ENCODE measurements at regions not wholly inside any gene's neighbourhood (a gene's known extent, or its start where the extent isn't known, plus 50 kb on each side); places are given as distances from the start of the nearest gene placed in this dataset.

- TF ChIP-seq CTCF (IDR thresholded peaks at IDR 0.05) (no peak), POLR2A (IDR thresholded peaks at IDR 0.05) (no peak)
Measured at GRCh38 chr4:1589098-1589497, 95.0 kb downstream of the FAM53A start.
